HCT116 (cell line): ENCODE measurements at regions not wholly inside any gene's neighbourhood (a gene's known extent, or its start where the extent isn't known, plus 50 kb on each side); places are given as distances from the start of the nearest gene placed in this dataset.

Experiments
- ATAC-seq: fragments of 200-7000 bp; cut with Tn5 transposase; 2 replicates; pipeline ENCODE4 v1.9.1; 2020; ENCODE audit warnings: mild to moderate bottlenecking, moderate library complexity
- BruUV-seq: library from RNA; stranded (reverse); fragments of 400-500 nt; replicated peaks from 2 replicates; lab custom pipeline; 2021; lab: Mats Ljungman, UMichigan
- CTCF ChIA-PET: fragments of 300-600 bp; sonication (Branson Sonifier 250); formaldehyde crosslinking; loops from one replicate; lab custom pipeline; 2021; ENCODE audit warnings: antibody characterized with exemption; lab: Charles Lee
- POLR2A ChIA-PET: fragments of 300-600, 350-600 bp; sonication (Branson Sonifier 250); formaldehyde crosslinking; loops from one replicate; lab custom pipeline; 2021; ENCODE audit warnings: antibody characterized with exemption; lab: Charles Lee
- RAD21 ChIA-PET, 2 experiments: fragments of 300-600 bp; sonication (Branson Sonifier 250); formaldehyde crosslinking; loops; one replicate each; lab custom pipeline; 2023; ENCODE audit warnings: low total read pairs in 2 of 2; ENCODE audit not compliant: uncharacterized antibody in 2 of 2, unreplicated experiment in 2 of 2, low non-redundant PET in 1 of 2; lab: Charles Lee
- DNase-seq: peaks from one replicate; pipeline ENCODE4 v3.0.0-alpha.2; 2010; ENCODE audit warnings: low read depth, low spot score
- H2AFZ ChIP-seq: fragments of 200-600 bp; shearing (Covaris generic), sonication (generic); 2 replicates; pipeline ENCODE4 v1.6.1; 2017; ENCODE audit warnings: low read depth, mixed run types, mixed read lengths, antibody characterized with exemption, low read length; ENCODE audit not compliant: poor library complexity, severe bottlenecking
- H3K27ac ChIP-seq: 2 replicates; pipeline ENCODE4 v1.5.1; 2012; ENCODE audit warnings: low read depth, low read length
- H3K27me3 ChIP-seq: fragments of 200-600 bp; sonication (generic); 2 replicates; pipeline ENCODE4 v1.6.1; 2016; ENCODE audit warnings: mixed run types, low read length, mixed read lengths; ENCODE audit not compliant: insufficient read depth
- H3K36me3 ChIP-seq, 2 experiments: fragments of 200-500 bp in 1 of 2; fragments of 200-600 bp in 1 of 2; sonication (Bioruptor generic) in 1 of 2; sonication (generic) in 1 of 2; 2 replicates each; pipeline versions ENCODE4 v1.5.1 to v1.6.1; 2014 to 2016; ENCODE audit warnings: low read length in 2 of 2, inconsistent platforms in 1 of 2, mixed read lengths in 1 of 2, mixed run types in 1 of 2; ENCODE audit not compliant: insufficient read depth in 2 of 2, control insufficient read depth in 1 of 2
- H3K4me1 ChIP-seq, 2 experiments: fragments of 200-600 bp in 1 of 2; sonication (generic) in 1 of 2; 2 replicates each; pipeline versions ENCODE4 v1.5.1 to v1.6.1; 2012 to 2017; ENCODE audit warnings: low read length in 2 of 2, inconsistent platforms in 1 of 2, mild to moderate bottlenecking in 1 of 2, mixed read lengths in 1 of 2, mixed run types in 1 of 2, moderate library complexity in 1 of 2; ENCODE audit not compliant: insufficient read depth in 2 of 2, control insufficient read depth in 1 of 2
- H3K4me2 ChIP-seq: fragments of 200-600 bp; sonication (generic); 2 replicates; pipeline ENCODE4 v1.6.1; 2017; ENCODE audit warnings: mixed run types, low read length, mixed read lengths
- H3K4me3 ChIP-seq, 2 experiments: fragments of 200-600 bp in 1 of 2; sonication (generic) in 1 of 2; replicated peaks in 1 of 2; 2 replicates each; pipeline ENCODE4 v1.5.1; 2011 to 2016; ENCODE audit warnings: low read length in 2 of 2, control low read depth in 1 of 2, low read depth in 1 of 2, mild to moderate bottlenecking in 1 of 2, mixed read lengths in 1 of 2, mixed run types in 1 of 2
- H3K79me2 ChIP-seq: fragments of 200-600 bp; sonication (generic); 2 replicates; pipeline ENCODE4 v1.6.1; 2017; ENCODE audit warnings: mild to moderate bottlenecking, mixed run types, low read length, moderate library complexity, mixed read lengths; ENCODE audit not compliant: insufficient read depth
- H3K9ac ChIP-seq: fragments of 200-600 bp; sonication (generic); 2 replicates; pipeline ENCODE4 v1.6.1; 2016; ENCODE audit warnings: low read length, mixed read lengths
- H3K9me2 ChIP-seq: fragments of 200-600 bp; sonication (generic), shearing (Covaris generic); 2 replicates; pipeline ENCODE4 v1.6.1; 2017; ENCODE audit warnings: mixed run types, mild to moderate bottlenecking, moderate library complexity; ENCODE audit not compliant: insufficient read depth
- H3K9me3 ChIP-seq, 2 experiments: fragments of 200-500 bp in 1 of 2; fragments of 200-600 bp in 1 of 2; sonication (Bioruptor generic) in 1 of 2; sonication (generic) in 1 of 2; 2 replicates each; pipeline ENCODE4 v1.6.1; 2014 to 2017; ENCODE audit warnings: low read length in 2 of 2, mixed read lengths in 2 of 2, inconsistent platforms in 1 of 2, low read depth in 1 of 2, mild to moderate bottlenecking in 1 of 2, mixed run types in 1 of 2, moderate library complexity in 1 of 2; ENCODE audit not compliant: control insufficient read depth in 1 of 2, insufficient read depth in 1 of 2
- H4K20me1 ChIP-seq: fragments of 200-600 bp; sonication (generic), shearing (Covaris generic); 2 replicates; pipeline ENCODE4 v1.6.1; 2017; ENCODE audit warnings: mixed run types, mild to moderate bottlenecking, moderate library complexity; ENCODE audit not compliant: insufficient read depth
- CBX3 ChIP-seq: IDR thresholded peaks from 2 replicates; pipeline ENCODE4 v1.6.1; 2012; ENCODE audit warnings: low read depth
- CEBPB ChIP-seq: IDR thresholded peaks from 2 replicates; pipeline ENCODE4 v1.6.1; 2012; ENCODE audit warnings: low read depth
- EGR1 ChIP-seq: IDR thresholded peaks from 2 replicates; pipeline ENCODE4 v1.6.1; 2012; ENCODE audit warnings: low read depth
- ELF1 ChIP-seq: IDR thresholded peaks from 2 replicates; pipeline ENCODE4 v1.6.1; 2012; ENCODE audit warnings: low read depth, borderline replicate concordance
- EZH2 ChIP-seq: fragments of 200-600 bp; sonication (generic); IDR thresholded peaks from 2 replicates; pipeline ENCODE4 v1.6.1; 2017; ENCODE audit warnings: antibody characterized with exemption, mixed run types
- FOSL1 ChIP-seq: IDR thresholded peaks from 2 replicates; pipeline ENCODE4 v1.6.1; 2012; ENCODE audit warnings: low read depth
- JUND ChIP-seq: IDR thresholded peaks from 2 replicates; pipeline ENCODE4 v1.6.1; 2012
- POLR2A ChIP-seq: IDR thresholded peaks from 2 replicates; pipeline ENCODE4 v1.7.0; 2011; ENCODE audit warnings: borderline replicate concordance; ENCODE audit not compliant: insufficient read depth, insufficient read length; ENCODE audit errors: extremely low read depth
- POLR2AphosphoS5 ChIP-seq: IDR thresholded peaks from 2 replicates; pipeline ENCODE4 v1.6.1; 2011; ENCODE audit warnings: mild to moderate bottlenecking, low read depth, low read length, moderate library complexity
- RAD21 ChIP-seq: IDR thresholded peaks from 2 replicates; pipeline ENCODE4 v1.6.1; 2012; ENCODE audit warnings: low read depth, mild to moderate bottlenecking
- SIN3A ChIP-seq: IDR thresholded peaks from 2 replicates; pipeline ENCODE4 v1.6.1; 2012; ENCODE audit warnings: low read depth
- SRF ChIP-seq: IDR thresholded peaks from 2 replicates; pipeline ENCODE4 v1.6.1; 2012; ENCODE audit warnings: low read depth
- YY1 ChIP-seq: IDR thresholded peaks from 2 replicates; pipeline ENCODE4 v1.6.1; 2011; ENCODE audit warnings: low read length, low read depth, moderate library complexity, mild to moderate bottlenecking; ENCODE audit not compliant: insufficient replicate concordance; ENCODE audit errors: extremely low read depth
- ZFX ChIP-seq: fragments of 450-650 bp; IDR thresholded peaks from 2 replicates; pipeline ENCODE4 v1.6.1; 2017
- ZNF274 ChIP-seq: fragments of 200-500 bp; sonication (Bioruptor generic); IDR thresholded peaks from 2 replicates; pipeline ENCODE4 v1.6.1; 2014; ENCODE audit warnings: mild to moderate bottlenecking, low read depth, low read length, inconsistent platforms
- intact Hi-C: fragments of 100-400 bp; cut with micrococcal nuclease; formaldehyde crosslinking; loops from 2 replicates; pipeline ENCODE4 v1.10.0; 2022
- TF ChIP-seq, protein P1 (sequence below): IDR thresholded peaks from 2 replicates; pipeline ENCODE4 v1.6.1; 2011; ENCODE audit warnings: mild to moderate bottlenecking, low read length, moderate library complexity; ENCODE audit not compliant: insufficient replicate concordance; ENCODE audit errors: extremely low read depth

DNA sequence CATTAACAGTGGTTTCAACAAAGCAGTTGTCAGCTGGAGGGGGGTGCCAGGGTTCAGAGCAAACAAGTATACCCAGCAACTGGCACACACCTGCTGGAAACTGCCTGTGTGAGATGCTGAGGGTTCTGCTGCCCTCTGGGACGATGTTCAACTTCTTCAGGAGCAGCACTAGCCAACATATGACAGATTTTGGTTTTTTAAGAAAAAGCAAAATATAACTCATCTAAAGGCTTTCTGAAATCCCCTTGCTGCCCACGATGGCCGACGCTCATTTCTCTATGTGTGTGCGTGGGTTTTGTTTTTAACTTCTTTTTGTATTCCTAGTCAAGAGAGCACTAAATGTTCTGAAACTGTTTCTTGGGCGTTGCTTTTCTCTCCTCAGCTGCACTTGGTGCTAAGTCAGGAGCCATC is 79.9 kb downstream of the MRPL57 start (continued):
- no peak for TF ChIP-seq CEBPB
- no peak for TF ChIP-seq CBX3
- TF ChIP-seq FOSL1: no peak
- no peak for TF ChIP-seq ELF1
- no peak for TF ChIP-seq ZNF274
- TF ChIP-seq EGR1: no peak
- no peak for TF ChIP-seq JUND
- no peak for TF ChIP-seq YY1

GRCh38 chr13:21256891-21257290 is 80.4 kb downstream of the MRPL57 start:
- Histone ChIP-seq H2AFZ (no peak overlapping the region), H3K27ac (no peak overlapping the region), H3K4me1 (no peaks in the 10 kb centered on the region), H3K27me3 (no peaks in the 10 kb centered on the region), H3K9ac (no peak overlapping the region), H3K9me2 (no peaks in the 10 kb centered on the region), H3K4me2 (no peak overlapping the region), H3K4me3 (no peak overlapping the region), H3K36me3 (no peaks in the 10 kb centered on the region), H4K20me1 (no peaks in the 10 kb centered on the region; the same call in 1 of the 2 replicates), H3K9me3 (no peaks in the 10 kb centered on the region), H3K79me2 (no peaks in the 10 kb centered on the region)
- DNase-seq (no peak), ATAC-seq (no peak)
- intact Hi-C loops: no loop called here
- TF ChIP-seq EGR1 (no peak), SIN3A (no peak), ZFX (no peak), POLR2A (no peak), POLR2AphosphoS5 (no peak), CEBPB (no peak), CBX3 (no peak), RAD21 (no peak), ZNF274 (no peak), EZH2 (no peak), JUND (no peak), SRF (no peak)
- TF ChIP-seq, protein P1, sequence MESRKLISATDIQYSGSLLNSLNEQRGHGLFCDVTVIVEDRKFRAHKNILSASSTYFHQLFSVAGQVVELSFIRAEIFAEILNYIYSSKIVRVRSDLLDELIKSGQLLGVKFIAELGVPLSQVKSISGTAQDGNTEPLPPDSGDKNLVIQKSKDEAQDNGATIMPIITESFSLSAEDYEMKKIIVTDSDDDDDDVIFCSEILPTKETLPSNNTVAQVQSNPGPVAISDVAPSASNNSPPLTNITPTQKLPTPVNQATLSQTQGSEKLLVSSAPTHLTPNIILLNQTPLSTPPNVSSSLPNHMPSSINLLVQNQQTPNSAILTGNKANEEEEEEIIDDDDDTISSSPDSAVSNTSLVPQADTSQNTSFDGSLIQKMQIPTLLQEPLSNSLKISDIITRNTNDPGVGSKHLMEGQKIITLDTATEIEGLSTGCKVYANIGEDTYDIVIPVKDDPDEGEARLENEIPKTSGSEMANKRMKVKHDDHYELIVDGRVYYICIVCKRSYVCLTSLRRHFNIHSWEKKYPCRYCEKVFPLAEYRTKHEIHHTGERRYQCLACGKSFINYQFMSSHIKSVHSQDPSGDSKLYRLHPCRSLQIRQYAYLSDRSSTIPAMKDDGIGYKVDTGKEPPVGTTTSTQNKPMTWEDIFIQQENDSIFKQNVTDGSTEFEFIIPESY: no peak
- ChIA-PET RAD21 (no interaction called here), POLR2A (no interaction called here), CTCF (no interaction called here)
- no TSS peak for BruUV-seq
